Mucosa of gallbladder (tissue), 1 donor: ENCODE measurements at regions not wholly inside any gene's neighbourhood (a gene's known extent, or its start where the extent isn't known, plus 50 kb on each side); places are given as distances from the start of the nearest gene placed in this dataset.
A peak's percentile ranks its signal among the peaks of the same experiment; 100 is the strongest.
"Not testable (repeated sequence)": the region's sequence is repeated elsewhere in the genome, so short reads cannot be mapped to it uniquely, and the experiment has no call there.

Experiments used
- DNase-seq: peaks from one replicate; pipeline ENCODE4 v3.0.0-alpha.2; 2020; ENCODE audit warnings: low spot score
- donor health status: DM: no; HTN: no; CAD: no.

GRCh38 chr14:103231376-103232019 is 102.5 kb upstream of the EIF5 start:
- DNase-seq: no peak

- no peak for DNase-seq
Observed at GRCh38 chr14:103232031-103232808, 101.8 kb upstream of the EIF5 start.

- DNase-seq: no peak
Observed at GRCh38 chr14:103232831-103233319, 101.2 kb upstream of the EIF5 start.

- DNase-seq: no peak
Observed at GRCh38 chr14:103233328-103233727, 100.7 kb upstream of the EIF5 start.

- not testable (repeated sequence) for DNase-seq
Observed at GRCh38 chr14:103234826-103235225, 99.2 kb upstream of the EIF5 start.

- not testable (repeated sequence) for DNase-seq
Observed at GRCh38 chr14:103235506-103235905, 98.5 kb upstream of the EIF5 start.

GRCh38 chr14:103239751-103240150 is 94.3 kb upstream of the EIF5 start:
- DNase-seq: no peak

- DNase-seq: no peak
Observed at GRCh38 chr14:103241531-103241930, 92.5 kb upstream of the EIF5 start.

GRCh38 chr14:103243764-103244737 is 90.0 kb upstream of the EIF5 start:
- no peak for DNase-seq

- DNase-seq: not testable (repeated sequence)
Observed at GRCh38 chr14:103245624-103246031, 88.4 kb upstream of the EIF5 start.

- DNase-seq: no peak
Observed at GRCh38 chr14:103246070-103246469, 88.0 kb upstream of the EIF5 start.

- no peak for DNase-seq
Observed at GRCh38 chr14:103247169-103247606, 86.8 kb upstream of the EIF5 start.

- DNase-seq: no peak
Observed at GRCh38 chr14:103250181-103250580, 83.9 kb upstream of the EIF5 start.

- no peak for DNase-seq
Observed at GRCh38 chr14:103250874-103251273, 83.2 kb upstream of the EIF5 start.

- DNase-seq: no peak
Observed at GRCh38 chr14:103255555-103255954, 78.5 kb upstream of the EIF5 start.

GRCh38 chr14:103256406-103256805 is 77.6 kb upstream of the EIF5 start:
- DNase-seq: no peak

- no peak for DNase-seq
Observed at GRCh38 chr14:103257211-103257962, 76.7 kb upstream of the EIF5 start.

GRCh38 chr14:103258211-103258610 is 75.8 kb upstream of the EIF5 start:
- no peak for DNase-seq

GRCh38 chr14:103259184-103259583 is 74.9 kb upstream of the EIF5 start:
- no peak for DNase-seq

GRCh38 chr14:103259801-103260628 is 74.0 kb upstream of the EIF5 start:
- peak; percentile 45 for DNase-seq
